Spinal cord (tissue), 9 donors: ENCODE measurements at regions not wholly inside any gene's neighbourhood (a gene's known extent, or its start where the extent isn't known, plus 50 kb on each side); places are given as distances from the start of the nearest gene placed in this dataset.
"Not testable (repeated sequence)": the region's sequence is repeated elsewhere in the genome, so short reads cannot be mapped to it uniquely, and the experiment has no call there.

ENCODE experiments used
- DNase-seq, 6 donors: peaks; one replicate each; pipeline versions ENCODE4 v3.0.0 to v3.0.0-alpha.2; 2013 to 2015; ENCODE audit warnings: low spot score in 6 of 6, low read depth in 4 of 6
- H3K27ac ChIP-seq: one replicate; pipeline ENCODE4 v1.5.1; 2013; ENCODE audit warnings: low read depth, low read length, control low read depth
- H3K27me3 ChIP-seq: one replicate; pipeline ENCODE4 v1.6.1; 2013; ENCODE audit warnings: low read length; ENCODE audit not compliant: control insufficient read depth, insufficient read depth
- H3K36me3 ChIP-seq: one replicate; pipeline ENCODE4 v1.6.1; 2013; ENCODE audit warnings: low read length; ENCODE audit not compliant: control insufficient read depth, insufficient read depth
- H3K4me1 ChIP-seq: one replicate; pipeline ENCODE4 v1.6.1; 2013; ENCODE audit warnings: low read length; ENCODE audit not compliant: control insufficient read depth, insufficient read depth
- H3K4me3 ChIP-seq: one replicate; pipeline ENCODE4 v1.5.1; 2013; ENCODE audit warnings: low read depth, low read length, control low read depth
- H3K9me3 ChIP-seq: one replicate; pipeline ENCODE4 v1.6.1; 2013; ENCODE audit warnings: low read length; ENCODE audit not compliant: control insufficient read depth, insufficient read depth
- WGBS: methylation state at CpG from one replicate; pipeline ENCODE4 v1.1.5; 2013; ENCODE audit warnings: missing lambda C conversion rate; ENCODE audit not compliant: insufficient coverage; 5-methylcytosine and 5-hydroxymethylcytosine counted together
- donor health status: healthy.

- Histone ChIP-seq H3K9me3 (no peaks in the 10 kb centered on the region), H3K4me1 (no peaks in the 10 kb centered on the region), H3K4me3 (no peak overlapping the region), H3K36me3 (no peaks in the 10 kb centered on the region), H3K27me3 (no peaks in the 10 kb centered on the region), H3K27ac (no peak overlapping the region)
- DNase-seq, result no peak
These were observed 68.2 kb upstream of the MAML3 start for GRCh38 chr4:140222171-140222570.

DNA sequence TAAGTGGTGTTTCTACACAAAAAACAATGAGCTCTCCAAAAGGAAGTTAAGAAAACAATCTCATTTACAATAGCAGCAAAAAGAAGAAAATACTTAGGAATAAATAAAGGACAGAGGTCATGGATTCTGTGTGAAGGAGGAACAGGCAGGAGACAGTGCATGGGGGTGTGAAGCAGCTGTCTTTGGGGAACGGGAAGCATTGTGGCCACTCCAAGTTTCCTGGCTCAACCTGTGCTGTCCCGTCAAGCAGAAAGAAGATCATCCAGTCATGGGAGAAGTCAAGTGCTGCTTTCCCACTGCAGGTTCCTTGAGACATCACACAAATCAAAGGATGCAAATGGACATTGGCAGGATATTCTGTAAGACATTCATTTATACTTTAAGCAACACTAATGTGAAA is 66.1 kb upstream of the MAML3 start:
- Histone ChIP-seq H3K27ac (no peak overlapping the region), H3K4me3 (no peak overlapping the region), H3K36me3 (no peaks in the 10 kb centered on the region), H3K9me3 (no peaks in the 10 kb centered on the region), H3K27me3 (no peaks in the 10 kb centered on the region), H3K4me1 (no peaks in the 10 kb centered on the region)
- DNase-seq, result no peak
- 69% methylated on average over 2 of the region's 2 CpGs for WGBS

GRCh38 chr4:140219567-140219966 is 65.6 kb upstream of the MAML3 start:
- H3K27ac ChIP-seq, result no peak overlapping the region
- 40% methylated on average over 1 of the region's 2 CpGs for WGBS
- H3K4me1 ChIP-seq, result no peaks in the 10 kb centered on the region
- no peak for DNase-seq
- H3K36me3 ChIP-seq, result no peaks in the 10 kb centered on the region
- H3K27me3 ChIP-seq, result no peaks in the 10 kb centered on the region
- no peak overlapping the region for H3K4me3 ChIP-seq
- no peaks in the 10 kb centered on the region for H3K9me3 ChIP-seq

DNA sequence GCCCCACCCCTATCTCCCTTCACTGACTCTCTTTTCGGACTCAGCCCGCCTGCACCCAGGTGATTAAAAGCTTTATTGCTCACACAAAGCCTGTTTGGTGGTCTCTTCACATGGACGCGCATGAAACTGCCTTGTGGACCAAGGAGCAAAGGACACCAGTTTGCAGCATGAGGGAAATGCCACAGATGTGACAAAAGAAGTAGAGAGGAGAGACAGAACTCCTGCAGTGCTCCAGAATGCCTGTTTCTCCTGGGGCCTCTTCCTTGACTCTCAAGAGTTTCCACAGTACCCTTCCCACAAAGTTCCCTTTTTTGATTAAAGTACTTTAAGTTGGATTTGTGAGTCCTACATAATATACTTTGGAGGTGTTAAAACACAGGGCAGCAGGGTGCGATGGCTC is 65.1 kb upstream of the MAML3 start:
- WGBS, result 64% methylated on average over 5 of the region's 5 CpGs
- DNase-seq, H3K27ac ChIP-seq, H3K4me3 ChIP-seq, H3K36me3 ChIP-seq, H3K27me3 ChIP-seq, H3K9me3 ChIP-seq, H3K4me1 ChIP-seq: not testable (repeated sequence)

GRCh38 chr4:140213749-140214148 is 59.8 kb upstream of the MAML3 start:
- WGBS, result no CpG with 5 or more reads among the region's 1 CpG
- no peaks in the 10 kb centered on the region for H3K27me3 ChIP-seq
- no peaks in the 10 kb centered on the region for H3K9me3 ChIP-seq
- DNase-seq, result no peak
- no peaks in the 10 kb centered on the region for H3K4me1 ChIP-seq
- H3K36me3 ChIP-seq, result no peaks in the 10 kb centered on the region
- no peak overlapping the region for H3K4me3 ChIP-seq
- no peak overlapping the region for H3K27ac ChIP-seq

DNA sequence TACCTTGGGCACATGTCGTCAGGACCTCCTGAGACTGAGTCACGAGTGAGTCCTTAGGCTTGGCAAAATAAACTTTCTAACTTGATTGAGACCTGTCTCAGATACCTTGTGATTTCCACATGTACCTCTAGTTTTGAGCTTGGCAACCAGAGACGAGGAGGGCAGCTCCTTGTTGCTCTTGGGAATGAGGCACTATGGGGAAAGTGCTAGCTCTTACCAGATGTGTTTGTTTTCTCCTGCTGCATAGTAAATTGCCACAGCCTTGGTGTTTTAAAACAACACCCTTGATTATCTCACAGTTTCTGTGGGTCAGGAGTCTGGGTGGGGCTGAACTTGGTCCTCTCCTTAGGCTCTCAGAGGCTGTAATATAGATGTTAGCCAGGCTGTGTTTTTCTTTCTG is 59.1 kb upstream of the MAML3 start:
- 79% methylated on average over 2 of the region's 3 CpGs for WGBS
- no peak overlapping the region for H3K4me3 ChIP-seq
- H3K27ac ChIP-seq, result no peak overlapping the region
- H3K9me3 ChIP-seq, result no peaks in the 10 kb centered on the region
- no peak for DNase-seq
- H3K4me1 ChIP-seq, result no peaks in the 10 kb centered on the region
- no peaks in the 10 kb centered on the region for H3K27me3 ChIP-seq
- no peaks in the 10 kb centered on the region for H3K36me3 ChIP-seq

GRCh38 chr4:140212646-140213045 is 58.7 kb upstream of the MAML3 start:
- Histone ChIP-seq H3K9me3 (no peaks in the 10 kb centered on the region), H3K27me3 (no peaks in the 10 kb centered on the region), H3K36me3 (no peaks in the 10 kb centered on the region), H3K4me3 (no peak overlapping the region), H3K4me1 (no peaks in the 10 kb centered on the region), H3K27ac (no peak overlapping the region)
- WGBS, result 94% methylated on average over 4 of the region's 4 CpGs
- no peak for DNase-seq

GRCh38 chr4:140212194-140212593 is 58.2 kb upstream of the MAML3 start:
- no peak for DNase-seq
- Histone ChIP-seq H3K27ac (no peak overlapping the region), H3K36me3 (no peaks in the 10 kb centered on the region), H3K4me1 (no peaks in the 10 kb centered on the region), H3K27me3 (no peaks in the 10 kb centered on the region), H3K9me3 (no peaks in the 10 kb centered on the region), H3K4me3 (no peak overlapping the region)
- WGBS, result 90% methylated on average over 2 of the region's 2 CpGs

- H3K27me3 ChIP-seq, result no peaks in the 10 kb centered on the region
- no peak overlapping the region for H3K27ac ChIP-seq
- no peaks in the 10 kb centered on the region for H3K9me3 ChIP-seq
- H3K4me1 ChIP-seq, result no peaks in the 10 kb centered on the region
- DNase-seq, result no peak
- H3K36me3 ChIP-seq, result no peaks in the 10 kb centered on the region
- WGBS, result no CpG with 5 or more reads among the region's 2 CpGs
- no peak overlapping the region for H3K4me3 ChIP-seq
These were observed 57.7 kb upstream of the MAML3 start for GRCh38 chr4:140211693-140212092.

DNA sequence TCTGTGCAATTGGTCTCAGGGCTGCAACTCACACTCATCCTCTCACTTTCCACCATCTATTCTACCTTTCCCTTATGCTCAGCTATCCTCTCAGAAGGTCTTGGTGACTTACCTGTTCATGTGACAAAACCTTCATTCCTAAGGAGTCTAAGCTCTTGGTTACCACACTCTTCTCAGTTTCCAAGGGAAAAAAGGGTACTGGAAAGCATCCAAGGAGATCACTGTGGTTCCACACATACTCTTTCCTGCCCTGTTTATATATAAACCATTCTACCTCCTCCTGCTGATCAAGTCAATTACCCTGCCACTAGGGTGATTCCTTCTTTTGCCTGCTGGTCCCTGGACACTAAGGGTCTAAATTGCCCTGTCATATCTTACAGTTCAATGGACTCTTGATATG is 57.2 kb upstream of the MAML3 start:
- H3K4me3 ChIP-seq, result no peak overlapping the region
- no peaks in the 10 kb centered on the region for H3K4me1 ChIP-seq
- DNase-seq, result no peak
- H3K36me3 ChIP-seq, result no peaks in the 10 kb centered on the region
- no peak overlapping the region for H3K27ac ChIP-seq
- no peaks in the 10 kb centered on the region for H3K9me3 ChIP-seq
- H3K27me3 ChIP-seq, result no peaks in the 10 kb centered on the region

GRCh38 chr4:140208921-140209320 is 54.9 kb upstream of the MAML3 start:
- no peak overlapping the region for H3K4me3 ChIP-seq
- no peaks in the 10 kb centered on the region for H3K9me3 ChIP-seq
- no CpG with 5 or more reads among the region's 1 CpG for WGBS
- no peak overlapping the region for H3K27ac ChIP-seq
- no peaks in the 10 kb centered on the region for H3K27me3 ChIP-seq
- no peak for DNase-seq
- no peaks in the 10 kb centered on the region for H3K36me3 ChIP-seq
- no peaks in the 10 kb centered on the region for H3K4me1 ChIP-seq
